HG03097 (cell line): ENCODE measurements at regions not wholly inside any gene's neighbourhood (a gene's known extent, or its start where the extent isn't known, plus 50 kb on each side); places are given as distances from the start of the nearest gene placed in this dataset.

Experiments
- ATAC-seq: cut with Tn5 transposase; IDR thresholded peaks from one replicate; pipeline ENCODE4 v1.9.1; 2021; ENCODE audit not compliant: unreplicated experiment, low FRiP score

DNA sequence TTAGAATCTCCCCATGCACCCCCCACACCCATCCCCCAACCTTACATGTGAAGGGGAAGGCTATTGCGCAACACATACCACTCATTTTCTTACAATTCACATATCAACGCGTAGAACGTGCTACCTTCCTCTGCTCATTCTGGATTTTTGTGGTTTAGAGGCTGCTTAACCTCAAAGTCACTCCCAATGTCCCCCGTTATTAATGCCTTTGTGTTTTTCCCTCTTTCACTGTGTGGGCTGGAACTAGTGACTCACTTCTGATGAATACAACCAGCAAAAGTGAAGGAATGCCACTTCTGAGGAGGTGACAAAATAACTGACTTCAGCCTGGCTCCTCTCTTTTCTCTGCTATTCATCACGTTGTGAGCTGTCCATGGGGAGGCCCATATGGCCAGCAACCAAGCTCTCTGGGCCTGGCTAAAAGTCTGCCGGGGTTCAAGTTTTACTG lies 342.5 kb upstream of the NXPH2 start:
- ATAC-seq = no peak

DNA sequence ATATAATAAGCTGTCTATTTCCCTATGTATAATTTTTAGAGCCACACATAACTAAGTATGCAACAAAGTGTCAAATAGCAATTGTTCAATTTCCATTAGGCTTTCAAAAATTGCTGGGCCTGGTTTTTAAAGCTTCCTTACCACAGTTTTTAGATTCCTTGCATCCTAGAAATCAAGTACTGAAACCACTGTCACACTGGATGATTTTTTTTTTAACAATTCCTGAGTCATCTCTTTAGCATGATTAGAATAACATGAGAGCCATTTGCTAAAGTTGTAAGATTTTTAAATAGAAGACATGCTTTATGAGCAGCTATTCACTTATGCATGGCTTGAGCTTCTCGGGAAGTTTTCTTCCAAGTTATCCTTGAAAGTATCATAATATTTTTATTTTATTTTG lies 319.5 kb upstream of the NXPH2 start:
- ATAC-seq = no peak

DNA sequence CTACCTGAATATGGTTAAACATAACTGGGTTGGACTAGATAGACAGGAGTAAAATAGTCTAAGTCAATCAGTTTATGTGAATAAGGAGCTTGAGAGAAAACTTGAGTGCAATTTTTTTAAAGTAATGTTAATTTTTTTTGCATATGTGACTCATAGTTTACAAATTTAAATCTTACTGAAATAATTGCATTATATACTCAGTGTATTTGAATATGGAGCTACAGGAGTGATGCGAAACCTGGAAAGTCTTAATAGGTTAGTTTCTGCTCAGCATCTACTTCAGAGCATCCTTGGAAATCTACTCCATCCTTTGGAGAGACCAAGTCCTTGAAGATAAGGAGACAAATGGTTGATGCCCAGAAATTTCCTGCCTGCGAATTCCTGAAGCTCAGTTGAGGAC lies 318.8 kb upstream of the NXPH2 start:
- no peak for ATAC-seq

DNA sequence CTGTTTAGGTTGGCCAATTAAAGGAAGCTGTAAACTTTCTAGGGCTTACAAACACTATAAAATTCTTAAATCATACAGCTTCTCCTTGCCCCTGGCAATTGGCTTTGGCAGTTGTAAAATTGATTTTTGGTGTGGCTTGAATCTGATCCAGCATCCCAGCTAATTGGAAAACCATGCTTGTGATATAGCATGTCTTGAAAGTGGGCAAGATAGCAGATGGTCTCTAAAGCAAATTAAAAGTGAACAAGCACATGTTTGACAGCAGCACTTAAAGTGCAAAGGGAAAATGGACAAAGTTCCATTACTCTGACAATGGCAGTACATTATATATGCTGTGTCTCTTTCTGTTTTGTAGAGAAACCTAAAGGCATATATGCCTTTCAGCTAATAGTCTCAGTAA lies 302.9 kb upstream of the NXPH2 start:
- no peak for ATAC-seq

DNA sequence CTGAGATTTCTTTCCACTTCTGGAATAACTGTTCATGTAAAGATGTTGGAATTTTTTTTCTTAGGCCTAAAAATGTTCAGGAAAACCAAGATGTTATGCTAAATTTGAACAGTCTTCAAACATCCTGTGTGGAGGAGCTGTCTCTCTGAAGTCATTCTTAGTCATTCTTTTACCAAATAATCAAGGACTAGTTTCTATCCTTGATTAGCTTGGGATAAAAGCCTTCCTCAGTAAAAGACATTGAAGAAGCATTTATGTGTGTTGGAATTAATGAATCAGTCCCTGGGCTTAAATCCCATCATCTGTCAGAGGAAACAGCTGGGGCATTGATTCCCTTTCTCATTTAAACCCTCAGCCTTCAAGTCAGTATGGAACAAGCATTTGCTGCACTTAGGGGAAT lies 300.1 kb upstream of the NXPH2 start:
- no peak for ATAC-seq

DNA sequence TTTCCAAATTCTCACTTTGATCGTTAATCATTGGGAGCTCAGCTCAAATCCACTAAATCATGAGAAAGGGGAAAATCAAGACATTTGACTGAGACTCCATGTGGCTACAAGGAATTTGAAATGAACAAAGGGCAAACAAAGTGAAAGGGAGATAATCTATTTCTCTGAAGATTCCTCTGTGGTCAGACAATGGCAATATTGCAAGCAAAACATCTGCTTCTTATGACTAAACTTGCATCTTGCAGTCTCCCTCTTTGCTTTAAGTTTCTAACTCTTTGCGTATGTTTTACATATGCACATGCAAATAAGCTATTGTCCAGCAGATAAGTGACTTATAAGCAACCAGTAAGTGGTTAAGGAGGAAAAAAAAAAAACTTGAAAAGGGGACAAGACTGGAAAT lies 299.1 kb upstream of the NXPH2 start:
- ATAC-seq = no peak

DNA sequence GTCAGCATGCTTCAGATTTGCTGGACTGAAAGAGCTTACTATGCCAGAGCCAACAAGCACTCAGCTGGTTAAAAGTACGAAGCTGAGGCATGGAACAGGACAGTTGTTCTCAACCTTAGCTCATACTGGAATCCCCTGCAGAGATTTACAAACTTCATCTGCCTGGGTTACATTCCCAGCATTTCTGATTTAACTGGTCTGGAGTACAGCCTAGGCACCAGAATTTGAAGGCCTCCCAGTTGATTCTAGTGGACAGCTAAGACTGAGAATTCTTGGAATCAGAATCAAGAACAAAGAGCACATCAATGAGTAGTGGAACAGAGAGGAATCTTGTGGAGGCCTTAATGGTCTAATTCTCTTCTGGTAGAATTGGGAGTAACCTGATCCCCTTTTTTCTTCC lies 298.2 kb upstream of the NXPH2 start:
- no peak for ATAC-seq

DNA sequence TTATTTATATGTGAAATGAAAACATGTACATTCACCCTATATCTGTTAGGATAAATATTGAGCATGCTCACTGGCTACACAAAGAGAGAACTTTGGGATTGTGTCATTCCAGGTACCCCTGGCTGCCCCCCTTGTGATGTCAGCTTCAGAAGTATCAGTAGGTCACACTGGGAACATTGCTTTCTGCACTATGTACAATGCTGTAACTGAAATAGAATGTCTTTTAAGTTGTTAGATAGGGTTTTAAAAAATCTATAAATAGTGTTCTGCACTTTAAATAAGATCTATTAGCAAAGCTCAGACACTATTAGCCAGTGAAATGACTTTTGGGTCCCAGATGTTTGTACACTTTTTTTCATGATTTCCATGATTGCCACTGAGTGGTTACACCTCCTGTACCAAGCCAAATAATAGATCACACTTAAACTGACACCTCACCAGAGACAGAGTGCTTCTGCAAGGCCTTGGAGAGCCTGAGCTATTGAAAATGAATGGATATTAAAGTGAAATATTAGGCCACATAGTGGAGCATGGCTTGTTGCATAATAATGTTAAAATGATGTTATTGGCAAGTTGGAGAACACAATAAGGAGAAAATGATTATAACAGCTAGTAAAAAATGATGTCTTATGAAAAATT lies 297.0 kb upstream of the NXPH2 start:
- no peak for ATAC-seq

DNA sequence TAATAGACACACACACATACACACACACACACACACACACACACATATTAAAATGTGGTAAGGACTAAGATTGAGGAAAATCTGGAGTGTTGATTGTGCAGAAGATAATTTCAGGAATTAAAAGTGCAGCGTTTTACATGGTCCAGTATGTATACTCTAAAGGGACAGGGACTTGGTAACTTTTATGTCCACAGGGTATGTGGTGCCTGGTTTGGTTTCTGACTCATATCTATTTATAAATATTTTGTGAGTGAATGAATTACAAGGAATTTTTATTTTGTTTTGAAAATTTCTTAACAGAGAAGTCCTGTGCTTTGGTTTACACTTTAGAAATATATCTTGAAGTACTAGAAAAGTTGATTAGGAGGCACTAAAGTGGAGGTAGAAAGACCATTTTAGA lies 287.7 kb upstream of the NXPH2 start:
- no peak for ATAC-seq

DNA sequence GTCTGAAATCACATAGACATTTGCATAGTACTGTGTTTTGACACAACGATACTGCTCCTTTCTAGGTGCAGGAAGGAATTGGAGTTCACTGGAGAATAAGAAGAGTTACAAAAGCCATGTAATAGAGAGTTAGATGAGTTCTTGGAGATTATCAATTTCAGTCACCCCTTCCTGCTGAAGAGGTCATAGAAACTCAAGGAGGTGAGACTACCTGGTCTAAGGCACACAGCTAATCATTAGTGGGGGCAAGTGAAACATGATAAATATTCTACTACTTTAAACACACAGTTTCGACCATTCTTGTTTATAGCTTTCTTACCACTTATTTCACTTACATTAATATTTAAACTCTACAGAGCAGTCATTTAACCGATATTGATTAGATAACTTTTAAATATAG lies 286.9 kb upstream of the NXPH2 start:
- ATAC-seq = no peak

DNA sequence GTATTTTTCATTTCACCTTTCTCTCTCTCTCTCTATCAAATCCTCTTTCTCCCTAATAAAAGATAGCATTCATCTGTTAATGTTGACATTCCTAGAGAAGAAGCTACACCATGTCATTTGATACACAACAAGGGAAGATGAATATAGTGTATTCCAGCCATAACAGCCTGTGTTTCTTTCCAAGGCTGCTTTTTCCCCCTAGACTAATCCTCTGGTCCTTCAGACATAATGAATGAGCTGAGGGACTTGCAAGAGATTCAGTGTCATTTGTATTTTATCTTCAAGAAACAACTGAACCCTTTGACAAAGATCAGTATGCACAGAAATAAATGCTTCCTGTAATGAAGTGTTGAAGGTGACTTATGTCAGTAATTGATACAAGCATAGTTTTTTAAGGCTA lies 284.0 kb upstream of the NXPH2 start:
- ATAC-seq = no peak

DNA sequence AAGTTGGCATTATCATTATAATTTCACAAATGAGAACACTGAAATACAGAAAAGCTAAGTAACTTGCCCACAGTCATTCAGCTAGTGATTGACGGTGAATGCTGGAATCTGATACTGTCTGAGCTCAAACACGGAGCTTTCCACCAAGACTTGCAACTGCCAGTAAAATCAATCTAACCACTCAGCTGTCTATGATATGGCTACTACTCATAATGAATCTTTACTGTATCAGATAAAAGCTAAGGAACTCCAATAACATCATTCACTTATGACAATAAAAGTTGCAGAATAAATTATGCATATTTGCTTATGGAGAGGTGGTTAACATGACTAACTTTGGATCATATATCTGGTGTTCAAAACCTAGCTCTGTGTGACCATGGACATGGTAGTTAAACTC lies 279.4 kb upstream of the NXPH2 start:
- ATAC-seq = no peak

DNA sequence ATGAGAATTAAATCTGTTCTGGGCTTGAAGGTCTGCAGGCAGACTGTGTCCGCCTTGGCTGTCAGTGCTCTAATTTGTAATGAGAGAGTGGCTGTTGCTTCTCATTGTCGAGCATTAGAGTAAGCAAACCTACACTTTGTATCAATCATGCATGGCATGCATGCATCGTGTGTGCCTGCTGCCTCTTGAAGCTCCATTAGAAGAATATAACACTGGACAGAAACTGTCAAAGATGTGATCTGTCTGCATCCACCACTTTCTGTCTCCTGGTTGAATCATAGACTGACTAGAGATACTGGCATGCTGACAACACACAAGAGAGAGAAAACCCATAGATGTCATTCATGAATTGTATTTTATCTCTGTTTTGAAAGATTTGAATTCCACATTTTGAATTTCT lies 275.0 kb upstream of the NXPH2 start:
- no peak for ATAC-seq

DNA sequence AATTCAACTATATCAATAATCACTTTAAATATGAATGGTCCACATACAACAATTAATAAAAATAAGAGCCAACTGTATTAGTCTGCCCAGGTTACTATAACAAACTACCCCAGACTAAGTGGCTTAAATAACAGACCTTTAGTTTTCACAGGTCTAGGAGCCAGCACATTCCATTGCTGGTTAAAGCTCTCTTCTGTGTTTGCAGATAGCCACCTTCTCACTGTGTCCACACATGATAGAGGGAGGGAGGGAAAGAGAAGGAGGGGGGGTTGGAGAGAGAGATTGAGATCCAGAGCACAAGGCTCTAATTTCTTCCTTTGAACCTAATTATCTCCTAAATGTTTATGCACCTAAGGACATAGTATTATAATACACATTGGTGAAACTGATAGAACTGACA lies 267.8 kb upstream of the NXPH2 start:
- no peak for ATAC-seq

DNA sequence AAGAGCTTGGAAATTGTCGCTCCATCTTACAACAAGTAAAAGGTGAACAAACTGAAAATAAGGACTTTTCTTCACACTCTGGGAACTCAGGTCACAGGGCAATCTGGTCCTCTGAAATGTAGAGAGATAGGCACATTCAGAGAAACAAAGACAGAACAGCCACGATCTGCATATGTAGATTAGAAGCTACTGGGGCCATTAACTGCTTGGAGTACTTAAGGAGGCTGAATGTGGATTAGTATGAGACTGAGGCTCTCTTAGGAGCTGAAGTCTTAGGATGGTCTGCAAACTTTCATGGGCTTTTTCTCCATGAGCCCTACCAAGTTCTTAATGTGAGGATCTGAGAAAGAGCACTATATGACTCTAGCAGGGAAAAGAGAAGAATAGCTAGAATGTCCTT lies 265.3 kb upstream of the NXPH2 start:
- ATAC-seq = no peak

DNA sequence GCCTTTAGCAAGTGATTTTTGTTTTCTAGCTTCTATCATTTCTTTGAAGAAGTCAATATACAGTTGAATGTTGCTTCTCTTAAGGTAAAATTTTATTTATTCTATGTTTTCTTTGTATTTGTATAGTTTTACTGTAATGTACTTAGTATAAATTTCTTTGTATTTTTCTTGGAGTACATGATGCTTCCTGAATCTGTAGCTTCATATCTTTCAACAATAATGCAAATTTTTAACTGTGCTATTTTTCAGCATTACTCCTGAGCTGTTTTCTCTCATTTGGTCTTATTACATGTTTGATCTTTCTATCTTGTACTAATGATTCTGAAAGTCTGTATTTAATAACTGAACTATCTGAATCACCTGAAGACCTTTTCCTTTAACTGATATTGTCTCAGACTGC lies 253.9 kb upstream of the NXPH2 start:
- ATAC-seq = no peak

DNA sequence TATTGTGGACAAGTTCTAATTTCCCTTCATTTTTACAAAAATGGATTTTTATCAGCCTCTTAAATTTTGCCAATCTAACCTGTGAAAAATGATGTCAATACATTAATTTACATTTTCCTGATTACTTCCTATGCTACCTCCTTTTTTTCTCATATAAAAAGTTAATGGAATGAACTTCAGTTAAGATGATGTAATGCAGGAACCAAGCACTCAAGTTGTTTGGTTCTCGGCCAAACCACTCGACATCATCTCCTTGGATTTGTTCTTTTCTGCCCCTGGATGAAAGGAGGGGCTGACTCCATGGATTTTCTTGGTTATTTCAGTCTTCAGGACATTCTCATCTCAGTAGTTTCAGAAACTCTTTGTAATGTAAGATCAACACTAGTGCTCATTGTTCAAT lies 253.1 kb upstream of the NXPH2 start:
- ATAC-seq = no peak

DNA sequence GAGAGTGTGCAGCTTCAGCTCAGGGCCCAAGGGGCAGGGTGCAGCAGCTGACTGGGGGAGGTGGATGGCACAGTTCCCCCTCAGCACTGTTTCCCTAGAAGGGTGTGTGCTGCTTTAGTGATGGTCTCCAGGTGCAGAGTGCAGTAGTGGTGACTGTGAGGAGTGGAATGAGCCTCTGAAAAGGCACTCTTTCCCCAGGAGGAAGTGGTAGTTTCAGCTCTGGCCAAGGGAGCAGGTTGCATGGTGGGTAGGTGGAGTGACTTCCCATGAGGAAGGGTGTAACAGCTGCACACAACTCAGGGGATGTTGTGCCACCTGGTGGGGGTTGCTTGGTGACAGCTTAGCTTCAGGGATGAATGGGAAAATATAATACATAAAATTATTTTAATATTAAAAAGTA lies 251.5 kb upstream of the NXPH2 start:
- no peak for ATAC-seq

DNA sequence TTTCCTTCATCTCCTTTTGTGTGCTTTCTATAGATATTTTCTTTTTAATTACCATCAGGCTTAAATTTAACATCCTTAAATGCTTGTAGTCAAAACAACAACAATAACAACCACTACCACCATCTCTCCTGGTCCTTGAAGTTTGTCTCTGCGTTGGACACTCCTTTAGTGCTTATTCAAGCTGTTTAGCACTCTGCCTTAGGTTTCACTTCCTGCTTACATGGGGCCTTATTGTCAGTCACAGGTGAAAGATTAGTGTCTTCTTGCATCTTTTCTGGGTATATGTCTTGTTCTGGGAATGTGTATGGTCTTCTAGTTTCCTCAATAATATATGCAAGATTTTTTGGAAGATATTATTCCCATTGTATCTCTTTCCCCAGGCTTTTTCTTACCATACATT lies 240.1 kb upstream of the NXPH2 start:
- no peak for ATAC-seq

DNA sequence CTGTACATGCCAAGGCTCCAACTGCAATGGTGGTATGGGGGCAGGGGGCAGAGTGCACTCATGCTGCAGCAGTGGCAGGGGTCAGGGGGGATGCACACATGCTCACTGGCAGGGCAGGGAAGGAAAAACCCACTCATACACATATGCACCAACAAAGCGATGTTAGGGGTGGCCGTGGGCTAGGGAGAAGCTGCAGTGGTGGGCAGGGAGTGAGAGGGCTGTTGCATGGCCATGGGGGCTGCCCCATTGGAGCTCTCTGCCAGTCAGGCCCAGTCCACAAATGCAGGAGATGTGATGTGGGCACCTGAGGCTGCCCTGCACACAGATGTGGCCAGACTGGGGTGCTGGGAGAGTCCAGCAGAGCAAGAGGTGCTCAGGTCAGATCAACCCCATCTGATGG lies 238.1 kb upstream of the NXPH2 start:
- no peak for ATAC-seq

DNA sequence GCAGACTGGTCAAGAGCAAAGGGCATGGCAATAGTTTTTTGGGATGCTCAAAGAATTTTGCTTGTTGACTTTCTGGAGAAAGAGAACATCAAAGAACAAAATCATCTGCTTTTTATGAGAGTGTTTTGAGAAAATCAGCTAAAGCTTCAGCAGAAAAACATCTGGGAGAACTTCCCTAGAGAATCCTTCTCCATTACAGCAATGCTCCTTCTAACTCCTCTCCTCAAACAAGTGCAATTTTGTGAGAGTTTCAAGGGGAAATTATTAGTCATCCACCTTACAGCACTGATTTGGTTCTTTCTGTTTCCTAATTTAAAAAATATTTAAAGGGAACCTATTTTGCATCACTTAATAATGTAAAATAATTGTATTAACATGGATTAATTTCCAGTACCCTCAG lies 226.9 kb upstream of the NXPH2 start:
- ATAC-seq = no peak

DNA sequence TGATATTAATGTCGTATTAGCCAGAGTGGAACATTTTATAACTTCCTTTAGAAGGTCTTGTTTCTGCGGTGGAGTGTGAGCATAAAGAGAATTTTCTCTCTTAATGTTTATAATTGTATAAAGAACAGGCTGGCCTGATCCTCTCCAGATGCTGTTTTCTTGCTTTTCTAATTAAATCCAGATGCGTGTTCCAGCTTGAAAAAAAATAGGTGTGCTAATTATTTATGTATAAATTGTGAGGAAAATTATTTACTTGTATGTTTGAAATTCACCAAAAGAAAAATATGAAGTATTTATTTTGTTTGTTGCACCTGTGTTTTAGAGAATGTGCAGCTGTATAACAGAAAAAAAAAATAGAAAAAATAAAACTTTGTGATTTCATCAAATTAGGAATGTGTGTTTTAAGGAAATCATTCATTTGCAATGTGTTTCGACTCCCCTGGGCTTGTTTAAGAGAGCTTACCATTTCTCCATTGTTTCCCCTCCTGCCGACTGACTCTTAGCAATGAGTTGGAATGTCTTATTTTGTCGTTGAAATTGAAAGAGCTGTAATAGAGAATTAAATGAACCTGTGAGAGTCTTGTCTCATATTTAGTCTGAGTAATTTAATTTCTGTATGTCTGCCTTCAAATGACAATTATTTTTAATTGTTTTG lies 220.1 kb upstream of the NXPH2 start:
- no peak for ATAC-seq
